GM23248 (cell line): ENCODE measurements at regions not wholly inside any gene's neighbourhood (a gene's known extent, or its start where the extent isn't known, plus 50 kb on each side); places are given as distances from the start of the nearest gene placed in this dataset.
"Not testable (repeated sequence)": the region's sequence is repeated elsewhere in the genome, so short reads cannot be mapped to it uniquely, and the experiment has no call there.

Experiments used
- EZH2 ChIP-seq: fragments of 200-600 bp; sonication (generic); IDR thresholded peaks from 2 replicates; pipeline ENCODE4 v1.6.1; 2018; ENCODE audit warnings: antibody characterized with exemption, mild to moderate bottlenecking; ENCODE audit not compliant: insufficient read depth, poor library complexity, severe bottlenecking
- EZH2phosphoT487 ChIP-seq: fragments of 200-600 bp; sonication (generic); IDR thresholded peaks from 2 replicates; pipeline ENCODE4 v1.6.1; 2018; ENCODE audit warnings: antibody characterized with exemption, moderate library complexity, mild to moderate bottlenecking, low read depth; ENCODE audit not compliant: insufficient read depth

GRCh38 chr5:62255551-62255950 lies 50.5 kb upstream of the KIF2A start:
- not testable (repeated sequence) for TF ChIP-seq EZH2, EZH2phosphoT487
